Activated CD8-positive, alpha-beta T cell treated with anti-CD3 and anti-CD28 coated beads for 36 hours (primary cell): ENCODE measurements at regions not wholly inside any gene's neighbourhood (a gene's known extent, or its start where the extent isn't known, plus 50 kb on each side); places are given as distances from the start of the nearest gene placed in this dataset.

Experiments used
- ATAC-seq: fragments of 200-7000 bp; cut with Tn5 transposase; one replicate; pipeline ENCODE4 v1.10.0; 2021; ENCODE audit warnings: mild to moderate bottlenecking, moderate library complexity
- CTCF ChIA-PET: fragments of 350-600 bp; sonication (Branson Sonifier 250); formaldehyde crosslinking; loops from one replicate; lab custom pipeline; 2021; ENCODE audit warnings: antibody characterized with exemption; lab: Charles Lee
- POLR2A ChIA-PET: fragments of 350-600 bp; sonication (Branson Sonifier 250); formaldehyde crosslinking; loops from one replicate; lab custom pipeline; 2021; ENCODE audit warnings: antibody characterized with exemption; lab: Charles Lee
- DNase-seq: peaks from one replicate; pipeline ENCODE4 v3.0.0-alpha.2; 2020
- H3K27ac Mint-ChIP-seq: one replicate; pipeline ENCODE4 v1.8.0; 2021; ENCODE audit warnings: mild to moderate bottlenecking, mixed read lengths
- H3K27me3 Mint-ChIP-seq: one replicate; pipeline ENCODE4 v1.8.0; 2021; ENCODE audit warnings: mixed read lengths
- H3K36me3 Mint-ChIP-seq: one replicate; pipeline ENCODE4 v1.8.0; 2021; ENCODE audit warnings: low read depth, mixed read lengths
- H3K4me1 Mint-ChIP-seq: one replicate; pipeline ENCODE4 v1.8.0; 2021; ENCODE audit warnings: low read depth, mixed read lengths
- H3K4me3 Mint-ChIP-seq: one replicate; pipeline ENCODE4 v1.8.0; 2021; ENCODE audit warnings: mild to moderate bottlenecking, moderate library complexity, mixed read lengths
- H3K9me3 Mint-ChIP-seq: one replicate; pipeline ENCODE4 v1.8.0; 2021; ENCODE audit warnings: mixed read lengths
- CTCF ChIP-seq: fragments of 200-600 bp; IDR thresholded peaks from one replicate; pipeline ENCODE4 v1.8.0; 2022; ENCODE audit warnings: antibody characterized with exemption, mild to moderate bottlenecking
- intact Hi-C: fragments of 100-400 bp; cut with micrococcal nuclease; formaldehyde crosslinking; loops from one replicate; pipeline ENCODE4 v1.10.0; 2022

GRCh38 chrX:23235051-23235450, 99.6 kb upstream of the PTCHD1 start:
- H3K9me3 Mint-ChIP-seq: no peaks in the 10 kb centered on the region
- H3K36me3 Mint-ChIP-seq: no peaks in the 10 kb centered on the region
- H3K27me3 Mint-ChIP-seq: no peaks in the 10 kb centered on the region
- intact Hi-C loops: no loop called here
- H3K4me3 Mint-ChIP-seq: no peak overlapping the region
- ATAC-seq (no peak), DNase-seq (no peak)
- H3K4me1 Mint-ChIP-seq: no peaks in the 10 kb centered on the region
- ChIA-PET POLR2A (no interaction called here), CTCF (no interaction called here)
- H3K27ac Mint-ChIP-seq: no peak overlapping the region
- TF ChIP-seq CTCF: no peak

- Mint-ChIP-seq H3K36me3 (no peaks in the 10 kb centered on the region), H3K27me3 (no peaks in the 10 kb centered on the region), H3K4me3 (no peak overlapping the region), H3K27ac (no peak overlapping the region), H3K4me1 (no peaks in the 10 kb centered on the region), H3K9me3 (no peaks in the 10 kb centered on the region)
- DNase-seq (no peak), ATAC-seq (no peak)
- CTCF ChIA-PET: no interaction called here
- no peak for TF ChIP-seq CTCF
- POLR2A ChIA-PET: no interaction called here
- intact Hi-C loops: no loop called here
Measured at GRCh38 chrX:23246001-23246400, 88.6 kb upstream of the PTCHD1 start.

- POLR2A ChIA-PET: no interaction called here
- no peaks in the 10 kb centered on the region for H3K4me1 Mint-ChIP-seq
- intact Hi-C loops: no loop called here
Measured at GRCh38 chrX:23248187-23248586, 86.5 kb upstream of the PTCHD1 start.

GRCh38 chrX:23251043-23251442, 83.6 kb upstream of the PTCHD1 start:
- Mint-ChIP-seq H3K4me1 (no peaks in the 10 kb centered on the region), H3K27ac (no peak overlapping the region), H3K4me3 (no peak overlapping the region), H3K9me3 (no peaks in the 10 kb centered on the region), H3K36me3 (no peaks in the 10 kb centered on the region), H3K27me3 (no peaks in the 10 kb centered on the region)
- intact Hi-C loops: no loop called here
- ATAC-seq (no peak), DNase-seq (no peak)
- ChIA-PET POLR2A (no interaction called here), CTCF (no interaction called here)
- no peak for TF ChIP-seq CTCF

More at GRCh38 chrX:23248187-23248586, 86.5 kb upstream of the PTCHD1 start:
- Mint-ChIP-seq H3K27ac (no peak overlapping the region), H3K4me3 (no peak overlapping the region), H3K27me3 (no peaks in the 10 kb centered on the region), H3K36me3 (no peaks in the 10 kb centered on the region), H3K9me3 (no peaks in the 10 kb centered on the region)
- no peak for DNase-seq
- no peak for ATAC-seq
- no peak for TF ChIP-seq CTCF
- CTCF ChIA-PET: no interaction called here

GRCh38 chrX:23263892-23264291, 70.8 kb upstream of the PTCHD1 start:
- no peaks in the 10 kb centered on the region for H3K4me1 Mint-ChIP-seq
- DNase-seq (no peak), ATAC-seq (no peak)
- no peak overlapping the region for H3K4me3 Mint-ChIP-seq
- H3K36me3 Mint-ChIP-seq: no peaks in the 10 kb centered on the region
- no peaks in the 10 kb centered on the region for H3K27me3 Mint-ChIP-seq
- no peaks in the 10 kb centered on the region for H3K9me3 Mint-ChIP-seq
- no peak for TF ChIP-seq CTCF
- intact Hi-C loops: no loop called here
- POLR2A ChIA-PET: no interaction called here
- CTCF ChIA-PET: no interaction called here
- H3K27ac Mint-ChIP-seq: no peak overlapping the region
